Astrocyte (in vitro differentiated cells and primary cell): ENCODE measurements at regions not wholly inside any gene's neighbourhood (a gene's known extent, or its start where the extent isn't known, plus 50 kb on each side); places are given as distances from the start of the nearest gene placed in this dataset.
A peak's percentile ranks its signal among the peaks of the same experiment; 100 is the strongest.

Experiments used
- DNase-seq: peaks from one replicate; pipeline ENCODE4 v3.0.0-alpha.2; 2010; ENCODE audit warnings: low read depth
- FAIRE-seq: peaks from 2 replicates; lab custom pipeline; 2011; peaks lifted over from hg19 to GRCh38; lab: Jason Lieb, UNC
- H2AFZ ChIP-seq: 2 replicates; pipeline ENCODE4 v1.6.0; 2012; ENCODE audit warnings: low read depth, low read length, inconsistent platforms
- H3K27ac ChIP-seq: 2 replicates; pipeline ENCODE4 v1.5.1; 2011; ENCODE audit warnings: low read depth, low read length, inconsistent platforms
- H3K27me3 ChIP-seq: 2 replicates; pipeline ENCODE4 v1.6.0; 2011; ENCODE audit warnings: low read length, inconsistent platforms; ENCODE audit not compliant: insufficient read depth
- H3K36me3 ChIP-seq: 2 replicates; pipeline ENCODE4 v1.5.1; 2011; ENCODE audit warnings: low read length, inconsistent platforms; ENCODE audit not compliant: insufficient read depth
- H3K4me1 ChIP-seq: 2 replicates; pipeline ENCODE4 v1.5.1; 2011; ENCODE audit warnings: low read length, inconsistent platforms; ENCODE audit not compliant: insufficient read depth
- H3K4me2 ChIP-seq: 2 replicates; pipeline ENCODE4 v1.6.0; 2012; ENCODE audit warnings: low read length, inconsistent platforms
- H3K4me3 ChIP-seq: 2 replicates; pipeline ENCODE4 v1.5.1; 2011; ENCODE audit warnings: low read depth, mild to moderate bottlenecking, low read length, inconsistent platforms; ENCODE audit not compliant: insufficient read depth
- H3K79me2 ChIP-seq: 2 replicates; pipeline ENCODE4 v1.6.0; 2012; ENCODE audit warnings: mild to moderate bottlenecking, low read length, inconsistent platforms; ENCODE audit not compliant: insufficient read depth
- H3K9ac ChIP-seq: 2 replicates; pipeline ENCODE4 v1.6.0; 2012; ENCODE audit warnings: mild to moderate bottlenecking, low read length, inconsistent platforms
- H3K9me3 ChIP-seq: 2 replicates; pipeline ENCODE4 v1.5.1; 2012; ENCODE audit warnings: low read depth, mild to moderate bottlenecking, low read length, inconsistent platforms; ENCODE audit not compliant: insufficient read depth
- H4K20me1 ChIP-seq: 2 replicates; pipeline ENCODE4 v1.6.0; 2012; ENCODE audit warnings: low read length, inconsistent platforms; ENCODE audit not compliant: insufficient read depth
- H3K27ac Mint-ChIP-seq: one replicate; pipeline ENCODE4 v1.8.0; 2021; ENCODE audit warnings: mild to moderate bottlenecking, mixed read lengths; ENCODE audit not compliant: unreplicated experiment
- H3K27me3 Mint-ChIP-seq: one replicate; pipeline ENCODE4 v1.8.0; 2021; ENCODE audit warnings: low read depth, mixed read lengths; ENCODE audit not compliant: unreplicated experiment
- H3K36me3 Mint-ChIP-seq: one replicate; pipeline ENCODE4 v1.8.0; 2021; ENCODE audit warnings: low read depth, mixed read lengths; ENCODE audit not compliant: unreplicated experiment
- H3K4me1 Mint-ChIP-seq: one replicate; pipeline ENCODE4 v1.8.0; 2021; ENCODE audit warnings: low read depth, mixed read lengths; ENCODE audit not compliant: unreplicated experiment
- H3K4me3 Mint-ChIP-seq: one replicate; pipeline ENCODE4 v1.8.0; 2021; ENCODE audit warnings: mild to moderate bottlenecking, moderate library complexity, mixed read lengths; ENCODE audit not compliant: unreplicated experiment
- H3K9me3 Mint-ChIP-seq: one replicate; pipeline ENCODE4 v1.8.0; 2021; ENCODE audit warnings: mild to moderate bottlenecking, mixed read lengths; ENCODE audit not compliant: unreplicated experiment
- CTCF ChIP-seq: IDR thresholded peaks from 2 replicates; pipeline ENCODE4 v1.5.1; 2011; ENCODE audit warnings: low read depth, mild to moderate bottlenecking, inconsistent platforms, low read length, moderate library complexity; ENCODE audit not compliant: insufficient read depth
- EZH2 ChIP-seq: IDR thresholded peaks from 2 replicates; pipeline ENCODE4 v1.6.1; 2012; ENCODE audit warnings: mild to moderate bottlenecking, low read length, inconsistent platforms; ENCODE audit not compliant: insufficient read depth

- H3K27me3 ChIP-seq = no peaks in the 10 kb centered on the region
- peaks cover 5% of the 10 kb centered on the region for H3K4me1 Mint-ChIP-seq
- H3K27ac Mint-ChIP-seq = no peak overlapping the region
- H3K27me3 Mint-ChIP-seq = peaks cover 3% of the 10 kb centered on the region
- H3K79me2 ChIP-seq = no peaks in the 10 kb centered on the region
- no peaks in the 10 kb centered on the region for H3K36me3 Mint-ChIP-seq
- H3K9me3 ChIP-seq = no peaks in the 10 kb centered on the region
- TF ChIP-seq CTCF (no peak), EZH2 (no peak)
- H3K4me3 Mint-ChIP-seq = no peak overlapping the region
- FAIRE-seq = no peak
- H4K20me1 ChIP-seq = no peaks in the 10 kb centered on the region
- no peak overlapping the region for H3K9ac ChIP-seq
- peaks cover 12% of the 10 kb centered on the region for H3K9me3 Mint-ChIP-seq
- H3K4me2 ChIP-seq = no peak overlapping the region
- DNase-seq = no peak
- no peak overlapping the region for H3K4me3 ChIP-seq
- H3K4me1 ChIP-seq = no peaks in the 10 kb centered on the region
- no peak overlapping the region for H2AFZ ChIP-seq
- H3K27ac ChIP-seq = no peak overlapping the region
- H3K36me3 ChIP-seq = no peaks in the 10 kb centered on the region
Observed at GRCh38 chr2:183283209-183283608, 159.0 kb downstream of the NUP35 start.

GRCh38 chr2:183284606-183285005 lies 160.4 kb downstream of the NUP35 start:
- Histone ChIP-seq H3K36me3 (no peaks in the 10 kb centered on the region), H3K27ac (peak overlapping the region; percentile 57), H3K9ac (no peak overlapping the region), H4K20me1 (no peaks in the 10 kb centered on the region), H3K9me3 (no peaks in the 10 kb centered on the region), H2AFZ (no peak overlapping the region), H3K79me2 (no peaks in the 10 kb centered on the region), H3K4me3 (no peak overlapping the region), H3K4me2 (peak overlapping the region; percentile 28), H3K4me1 (no peaks in the 10 kb centered on the region), H3K27me3 (no peaks in the 10 kb centered on the region)
- TF ChIP-seq EZH2 (no peak), CTCF (no peak)
- peak; percentile 40 for DNase-seq
- no peaks in the 10 kb centered on the region for H3K36me3 Mint-ChIP-seq
- FAIRE-seq = peak; percentile 23
- peaks cover 5% of the 10 kb centered on the region for H3K4me1 Mint-ChIP-seq
- peaks cover 12% of the 10 kb centered on the region for H3K9me3 Mint-ChIP-seq
- H3K27ac Mint-ChIP-seq = peak overlapping the region; percentile 64
- no peak overlapping the region for H3K4me3 Mint-ChIP-seq
- H3K27me3 Mint-ChIP-seq = no peaks in the 10 kb centered on the region

- H3K79me2 ChIP-seq = no peaks in the 10 kb centered on the region
- TF ChIP-seq EZH2 (no peak), CTCF (no peak)
- H3K36me3 ChIP-seq = no peaks in the 10 kb centered on the region
- Mint-ChIP-seq H3K36me3 (no peaks in the 10 kb centered on the region), H3K27ac (no peak overlapping the region), H3K9me3 (no peaks in the 10 kb centered on the region), H3K4me3 (no peak overlapping the region), H3K4me1 (no peaks in the 10 kb centered on the region), H3K27me3 (peaks cover 2% of the 10 kb centered on the region)
- H3K4me3 ChIP-seq = no peak overlapping the region
- no peaks in the 10 kb centered on the region for H4K20me1 ChIP-seq
- no peaks in the 10 kb centered on the region for H3K27me3 ChIP-seq
- DNase-seq (no peak), FAIRE-seq (no peak)
- H3K9me3 ChIP-seq = no peaks in the 10 kb centered on the region
- H3K9ac ChIP-seq = no peak overlapping the region
- no peak overlapping the region for H3K4me2 ChIP-seq
- H3K27ac ChIP-seq = no peak overlapping the region
- H2AFZ ChIP-seq = no peak overlapping the region
- H3K4me1 ChIP-seq = peaks cover 3% of the 10 kb centered on the region
Observed at GRCh38 chr2:183291436-183291835, 167.2 kb downstream of the NUP35 start.
